Adrenal gland (tissue), 5 donors: ENCODE measurements at regions not wholly inside any gene's neighbourhood (a gene's known extent, or its start where the extent isn't known, plus 50 kb on each side); places are given as distances from the start of the nearest gene placed in this dataset.

Experiments
- POLR2A ChIP-seq, 2 donors: fragments of 450-650 bp; IDR thresholded peaks; one replicate each; pipeline ENCODE4 v1.6.1; 2017; ENCODE audit warnings: antibody characterized with exemption in 2 of 2, mild to moderate bottlenecking in 2 of 2, moderate library complexity in 1 of 2
- TF ChIP-seq, protein P1 (sequence below), 6 experiments: fragments of 450-650 bp in 4 of 6; fragments of 200-600 bp in 2 of 6; sonication (generic) in 1 of 6; IDR thresholded peaks; 1 replicate in 5 of 6; 2 replicates in 1 of 6; pipeline versions ENCODE4 v1.5.1 to v1.8.0; 2016 to 2021; ENCODE audit warnings: antibody characterized with exemption in 6 of 6, mild to moderate bottlenecking in 2 of 6, moderate library complexity in 1 of 6
- donor health status: DM: no; HTN: no; CAD: no.

DNA sequence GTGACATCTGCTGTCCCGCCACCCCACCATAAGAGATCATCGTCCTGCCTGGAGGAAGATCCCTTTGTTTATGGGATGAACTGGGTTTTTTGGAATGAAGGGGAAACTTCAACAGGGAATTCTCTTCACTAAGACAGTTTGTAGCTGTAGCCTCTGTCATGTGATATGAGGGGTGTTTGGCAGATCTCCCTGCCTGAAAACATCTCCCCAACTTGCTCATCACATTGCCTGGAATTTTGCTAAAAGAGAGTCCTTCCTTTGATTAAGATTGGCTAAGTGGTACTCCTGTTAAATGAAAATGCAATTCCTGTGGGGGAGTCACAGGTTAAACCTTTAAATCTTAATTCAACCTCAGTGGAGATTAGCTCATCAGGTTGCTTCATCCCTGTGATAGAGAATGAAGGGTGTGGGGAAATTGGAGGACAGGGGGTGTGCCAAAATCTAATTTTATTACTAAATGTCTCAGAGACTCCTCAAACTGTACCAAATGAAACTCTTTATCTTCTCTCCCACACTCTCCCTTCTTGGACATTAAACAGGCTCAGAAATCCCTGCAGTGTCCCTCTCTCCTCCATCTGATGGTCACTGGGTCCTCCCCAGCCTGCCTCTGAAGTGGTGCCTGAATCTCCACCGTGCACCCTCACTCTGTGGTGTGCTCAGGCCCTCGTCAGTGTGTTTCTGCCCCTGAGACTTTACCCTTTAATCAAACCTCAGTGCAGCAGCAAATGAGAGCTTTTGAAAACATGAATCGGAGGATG, 54.8 kb downstream of the IER5 start:
- TF ChIP-seq, protein P1, sequence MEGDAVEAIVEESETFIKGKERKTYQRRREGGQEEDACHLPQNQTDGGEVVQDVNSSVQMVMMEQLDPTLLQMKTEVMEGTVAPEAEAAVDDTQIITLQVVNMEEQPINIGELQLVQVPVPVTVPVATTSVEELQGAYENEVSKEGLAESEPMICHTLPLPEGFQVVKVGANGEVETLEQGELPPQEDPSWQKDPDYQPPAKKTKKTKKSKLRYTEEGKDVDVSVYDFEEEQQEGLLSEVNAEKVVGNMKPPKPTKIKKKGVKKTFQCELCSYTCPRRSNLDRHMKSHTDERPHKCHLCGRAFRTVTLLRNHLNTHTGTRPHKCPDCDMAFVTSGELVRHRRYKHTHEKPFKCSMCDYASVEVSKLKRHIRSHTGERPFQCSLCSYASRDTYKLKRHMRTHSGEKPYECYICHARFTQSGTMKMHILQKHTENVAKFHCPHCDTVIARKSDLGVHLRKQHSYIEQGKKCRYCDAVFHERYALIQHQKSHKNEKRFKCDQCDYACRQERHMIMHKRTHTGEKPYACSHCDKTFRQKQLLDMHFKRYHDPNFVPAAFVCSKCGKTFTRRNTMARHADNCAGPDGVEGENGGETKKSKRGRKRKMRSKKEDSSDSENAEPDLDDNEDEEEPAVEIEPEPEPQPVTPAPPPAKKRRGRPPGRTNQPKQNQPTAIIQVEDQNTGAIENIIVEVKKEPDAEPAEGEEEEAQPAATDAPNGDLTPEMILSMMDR (IDR thresholded peaks at IDR 0.05) = no peak
- no peak for TF ChIP-seq POLR2A (IDR thresholded peaks at IDR 0.05)
